GM23248 (cell line): ENCODE measurements at regions not wholly inside any gene's neighbourhood (a gene's known extent, or its start where the extent isn't known, plus 50 kb on each side); places are given as distances from the start of the nearest gene placed in this dataset.

Experiments used
- EZH2 ChIP-seq: fragments of 200-600 bp; sonication (generic); IDR thresholded peaks from 2 replicates; pipeline ENCODE4 v1.6.1; 2018; ENCODE audit warnings: antibody characterized with exemption, mild to moderate bottlenecking; ENCODE audit not compliant: insufficient read depth, poor library complexity, severe bottlenecking
- EZH2phosphoT487 ChIP-seq: fragments of 200-600 bp; sonication (generic); IDR thresholded peaks from 2 replicates; pipeline ENCODE4 v1.6.1; 2018; ENCODE audit warnings: antibody characterized with exemption, moderate library complexity, mild to moderate bottlenecking, low read depth; ENCODE audit not compliant: insufficient read depth

DNA sequence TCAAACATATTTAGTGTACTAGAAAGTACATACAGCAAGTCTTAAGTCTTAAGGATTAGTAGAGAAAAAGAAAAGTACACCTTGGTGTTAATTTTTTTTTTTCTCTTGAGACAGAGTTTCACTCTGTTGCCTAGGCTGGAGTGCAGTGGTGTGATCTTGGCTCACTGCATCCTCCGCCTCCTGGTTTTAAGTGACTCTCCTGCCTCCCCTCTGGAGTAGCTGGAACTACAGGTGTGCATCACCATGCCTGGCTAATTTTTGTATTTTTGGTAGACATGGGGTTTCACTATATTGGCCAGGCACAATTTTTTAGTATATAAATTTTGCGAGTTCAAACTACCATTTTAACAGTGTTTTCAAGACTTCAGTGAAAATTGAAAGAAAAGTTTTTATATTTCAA is 1941.1 kb upstream of the CDH6 start:
- TF ChIP-seq EZH2 = no peak
- no peak for TF ChIP-seq EZH2phosphoT487
